ENCODE measurements at regions not wholly inside any gene's neighbourhood (a gene's known extent, or its start where the extent isn't known, plus 50 kb on each side); places are given as distances from the start of the nearest gene placed in this dataset.
"Not testable (repeated sequence)": the region's sequence is repeated elsewhere in the genome, so short reads cannot be mapped to it uniquely, and the experiment has no call there.

GRCh38 chr4:121616449-121616848 lies 80.3 kb downstream of the ANXA5 start:
- H3K9me3 Mint-ChIP-seq = peaks cover 0 to 12% (median 6%) of the 10 kb centered on the region in 7 donors
- H3K27ac Mint-ChIP-seq; ATAC-seq (ENCODE audit: low read depth in 2 of 2); H3K36me3 Mint-ChIP-seq; H3K4me1 Mint-ChIP-seq; DNase-seq; H3K4me3 Mint-ChIP-seq: not testable (repeated sequence)
- peaks cover 6 to 18% (median 13%) of the 10 kb centered on the region in 3 donors for H3K27me3 Mint-ChIP-seq

GRCh38 chr4:121614101-121614500 lies 82.7 kb downstream of the ANXA5 start:
- DNase-seq (no peak), ATAC-seq (ENCODE audit: low read depth in 2 of 2) (no peak)
- no peak overlapping the region for H3K4me3 Mint-ChIP-seq
- H3K27ac Mint-ChIP-seq = no peak overlapping the region
- no peaks in the 10 kb centered on the region for H3K9me3 Mint-ChIP-seq
- no peaks in the 10 kb centered on the region for H3K36me3 Mint-ChIP-seq
- no peaks in the 10 kb centered on the region for H3K4me1 Mint-ChIP-seq
- peaks cover 6 to 18% (median 16%) of the 10 kb centered on the region in 3 donors for H3K27me3 Mint-ChIP-seq

- no peak for ATAC-seq (ENCODE audit: low read depth in 2 of 2)
- H3K4me1 Mint-ChIP-seq = no peaks in the 10 kb centered on the region
- H3K4me3 Mint-ChIP-seq = no peak overlapping the region
- no peak for DNase-seq
- H3K27me3 Mint-ChIP-seq = no peaks in the 10 kb centered on the region
- peaks cover 0 to 12% (median 0%) of the 10 kb centered on the region in 7 donors for H3K9me3 Mint-ChIP-seq
- no peak overlapping the region for H3K27ac Mint-ChIP-seq
- H3K36me3 Mint-ChIP-seq = no peaks in the 10 kb centered on the region
Measured at GRCh38 chr4:121599049-121599448, 97.7 kb downstream of the ANXA5 start.

GRCh38 chr4:121597346-121597934 lies 99.3 kb downstream of the ANXA5 start:
- Mint-ChIP-seq H3K27me3 (no peaks in the 10 kb centered on the region), H3K27ac (no peak overlapping the region), H3K4me3 (no peak overlapping the region), H3K36me3 (no peaks in the 10 kb centered on the region), H3K4me1 (no peaks in the 10 kb centered on the region), H3K9me3 (peaks cover 0 to 7% (median 2%) of the 10 kb centered on the region in 7 donors)
- DNase-seq = no peak
- no peak for ATAC-seq (ENCODE audit: low read depth in 2 of 2)

GRCh38 chr4:121594796-121595526 lies 101.8 kb downstream of the ANXA5 start:
- Mint-ChIP-seq H3K4me1 (no peaks in the 10 kb centered on the region), H3K36me3 (no peaks in the 10 kb centered on the region), H3K27ac (no peak overlapping the region), H3K27me3 (peaks cover 0 to 4% (median 3%) of the 10 kb centered on the region in 3 donors), H3K9me3 (peaks cover 0 to 7% (median 2%) of the 10 kb centered on the region in 7 donors), H3K4me3 (no peak overlapping the region)
- no peak for DNase-seq
- no peak for ATAC-seq (ENCODE audit: low read depth in 2 of 2)

GRCh38 chr4:121593760-121594159 lies 103.0 kb downstream of the ANXA5 start:
- Mint-ChIP-seq H3K4me3 (no peak overlapping the region), H3K27me3 (peaks cover 0 to 4% (median 4%) of the 10 kb centered on the region in 3 donors), H3K36me3 (no peaks in the 10 kb centered on the region), H3K27ac (no peak overlapping the region), H3K9me3 (peaks cover 0 to 7% (median 2%) of the 10 kb centered on the region in 7 donors), H3K4me1 (no peaks in the 10 kb centered on the region)
- ATAC-seq (ENCODE audit: low read depth in 2 of 2) = no peak
- DNase-seq = no peak

GRCh38 chr4:121592257-121592656 lies 104.5 kb downstream of the ANXA5 start:
- peaks cover 10 to 16% (median 11%) of the 10 kb centered on the region in 3 donors for H3K27me3 Mint-ChIP-seq
- H3K36me3 Mint-ChIP-seq; H3K27ac Mint-ChIP-seq; ATAC-seq (ENCODE audit: low read depth in 2 of 2); H3K4me1 Mint-ChIP-seq; DNase-seq; H3K4me3 Mint-ChIP-seq; H3K9me3 Mint-ChIP-seq: not testable (repeated sequence)

GRCh38 chr4:121584836-121585235 lies 111.9 kb downstream of the ANXA5 start:
- Mint-ChIP-seq H3K27me3 (peaks cover 6 to 18% (median 18%) of the 10 kb centered on the region in 3 donors), H3K9me3 (no peaks in the 10 kb centered on the region), H3K27ac (no peak overlapping the region), H3K4me1 (no peaks in the 10 kb centered on the region), H3K4me3 (no peak overlapping the region), H3K36me3 (no peaks in the 10 kb centered on the region)
- DNase-seq (no peak), ATAC-seq (ENCODE audit: low read depth in 2 of 2) (no peak)

- no peak overlapping the region for H3K27ac Mint-ChIP-seq
- DNase-seq (no peak), ATAC-seq (ENCODE audit: low read depth in 2 of 2) (no peak)
- H3K4me1 Mint-ChIP-seq = no peaks in the 10 kb centered on the region
- H3K36me3 Mint-ChIP-seq = no peaks in the 10 kb centered on the region
- no peak overlapping the region for H3K4me3 Mint-ChIP-seq
- H3K9me3 Mint-ChIP-seq = peaks cover 0 to 1% (median 0%) of the 10 kb centered on the region in 7 donors
- peaks cover 4 to 16% (median 14%) of the 10 kb centered on the region in 3 donors for H3K27me3 Mint-ChIP-seq
Measured at GRCh38 chr4:121583396-121583795, 113.4 kb downstream of the ANXA5 start.

GRCh38 chr4:121582296-121582695 lies 114.5 kb downstream of the ANXA5 start:
- Mint-ChIP-seq H3K4me3 (no peak overlapping the region), H3K27ac (no peak overlapping the region), H3K36me3 (no peaks in the 10 kb centered on the region), H3K27me3 (peaks cover 0 to 7% (median 6%) of the 10 kb centered on the region in 3 donors), H3K9me3 (peaks cover 0 to 1% (median 0%) of the 10 kb centered on the region in 7 donors), H3K4me1 (no peaks in the 10 kb centered on the region)
- DNase-seq (no peak), ATAC-seq (ENCODE audit: low read depth in 2 of 2) (no peak)

GRCh38 chr4:121575392-121575791 lies 121.4 kb downstream of the ANXA5 start:
- H3K27me3 Mint-ChIP-seq; H3K36me3 Mint-ChIP-seq; DNase-seq; H3K27ac Mint-ChIP-seq; ATAC-seq (ENCODE audit: low read depth in 2 of 2); H3K4me1 Mint-ChIP-seq; H3K4me3 Mint-ChIP-seq: not testable (repeated sequence)
- peaks cover 0 to 13% (median 7%) of the 10 kb centered on the region in 7 donors for H3K9me3 Mint-ChIP-seq

- ATAC-seq (ENCODE audit: low read depth in 2 of 2) = no peak
- H3K4me1 Mint-ChIP-seq = no peaks in the 10 kb centered on the region
- no peak overlapping the region for H3K27ac Mint-ChIP-seq
- H3K36me3 Mint-ChIP-seq = no peaks in the 10 kb centered on the region
- H3K27me3 Mint-ChIP-seq = no peaks in the 10 kb centered on the region
- H3K4me3 Mint-ChIP-seq = no peak overlapping the region
- H3K9me3 Mint-ChIP-seq = peaks cover 0 to 13% (median 11%) of the 10 kb centered on the region in 7 donors
- no peak for DNase-seq
Measured at GRCh38 chr4:121574618-121575017, 122.2 kb downstream of the ANXA5 start.

- H3K9me3 Mint-ChIP-seq = peaks cover 3 to 15% (median 5%) of the 10 kb centered on the region in 7 donors
- no peak overlapping the region for H3K27ac Mint-ChIP-seq
- DNase-seq (no peak), ATAC-seq (ENCODE audit: low read depth in 2 of 2) (no peak)
- no peaks in the 10 kb centered on the region for H3K4me1 Mint-ChIP-seq
- H3K27me3 Mint-ChIP-seq = peaks cover 5 to 12% (median 10%) of the 10 kb centered on the region in 3 donors
- H3K36me3 Mint-ChIP-seq = no peaks in the 10 kb centered on the region
- no peak overlapping the region for H3K4me3 Mint-ChIP-seq
Measured at GRCh38 chr4:121567748-121568147, 129.0 kb downstream of the ANXA5 start.

GRCh38 chr4:121564840-121565375 lies 131.9 kb downstream of the ANXA5 start:
- H3K27me3 Mint-ChIP-seq = peaks cover 5 to 12% (median 10%) of the 10 kb centered on the region in 3 donors
- H3K4me1 Mint-ChIP-seq = no peaks in the 10 kb centered on the region
- peaks cover 0 to 10% (median 3%) of the 10 kb centered on the region in 7 donors for H3K9me3 Mint-ChIP-seq
- ATAC-seq (ENCODE audit: low read depth in 2 of 2) (no peak), DNase-seq (no peak)
- H3K36me3 Mint-ChIP-seq = no peaks in the 10 kb centered on the region
- H3K4me3 Mint-ChIP-seq = no peak overlapping the region
- no peak overlapping the region for H3K27ac Mint-ChIP-seq

Measured in naive B cell (primary cell).